Posterior cingulate gyrus (tissue), 11 donors: ENCODE measurements at regions not wholly inside any gene's neighbourhood (a gene's known extent, or its start where the extent isn't known, plus 50 kb on each side); places are given as distances from the start of the nearest gene placed in this dataset.
A peak's percentile ranks its signal among the peaks of the same experiment; 100 is the strongest.
"Not testable (repeated sequence)": the region's sequence is repeated elsewhere in the genome, so short reads cannot be mapped to it uniquely, and the experiment has no call there.

Experiments used
- DNase-seq, 10 donors: peaks; one replicate each; pipeline versions ENCODE4 v3.0.0 to v3.0.0-alpha.2; 2020 to 2021; ENCODE audit warnings: mixed read lengths in 3 of 10
- intact Hi-C: fragments of 100-400 bp; cut with DNase I; formaldehyde crosslinking; loops from one replicate; pipeline ENCODE4 v1.15.1; 2023

- DNase-seq = no peak
- intact Hi-C loops = no loop called here
Observed at GRCh38 chr2:147348931-147349555, 495.8 kb upstream of the ACVR2A start.

- intact Hi-C loops = no loop called here
- DNase-seq = no peak
Observed at GRCh38 chr2:147346142-147346541, 498.7 kb upstream of the ACVR2A start.

- DNase-seq = no peak
- intact Hi-C loops = no loop called here
Observed at GRCh38 chr2:147345246-147345645, 499.6 kb upstream of the ACVR2A start.

- intact Hi-C loops = no loop called here
- DNase-seq = no peak
Observed at GRCh38 chr2:147342329-147342728, 502.5 kb upstream of the ACVR2A start.

- DNase-seq = no peak
- intact Hi-C loops = no loop called here
Observed at GRCh38 chr2:147331790-147332419, 512.9 kb upstream of the ACVR2A start.

- intact Hi-C loops = no loop called here
Observed at GRCh38 chr2:147330925-147331324, 513.9 kb upstream of the ACVR2A start.

GRCh38 chr2:147327613-147328012, 517.2 kb upstream of the ACVR2A start:
- no peak for DNase-seq
- intact Hi-C loops = no loop called here

More at GRCh38 chr2:147330925-147331324, 513.9 kb upstream of the ACVR2A start:
- no peak for DNase-seq

- no peak for DNase-seq
- intact Hi-C loops = no loop called here
Observed at GRCh38 chr2:147325990-147326389, 518.8 kb upstream of the ACVR2A start.

- DNase-seq = no peak
- intact Hi-C loops = no loop called here
Observed at GRCh38 chr2:147320146-147320545, 524.7 kb upstream of the ACVR2A start.

- intact Hi-C loops = no loop called here
- peak in 1 of 10 donors; percentile 31 for DNase-seq
Observed at GRCh38 chr2:147311058-147311430, 533.8 kb upstream of the ACVR2A start.

- DNase-seq = no peak
- intact Hi-C loops = no loop called here
Observed at GRCh38 chr2:147310335-147311057, 534.3 kb upstream of the ACVR2A start.

GRCh38 chr2:147297820-147298219, 547.0 kb upstream of the ACVR2A start:
- DNase-seq = no peak
- intact Hi-C loops = no loop called here

- intact Hi-C loops = no loop called here
- no peak for DNase-seq
Observed at GRCh38 chr2:147294825-147295392, 549.9 kb upstream of the ACVR2A start.

GRCh38 chr2:147293991-147294824, 550.6 kb upstream of the ACVR2A start:
- DNase-seq = no peak
- intact Hi-C loops = no loop called here

GRCh38 chr2:147288131-147288530, 556.7 kb upstream of the ACVR2A start:
- no peak for DNase-seq
- intact Hi-C loops = no loop called here

- no peak for DNase-seq
- intact Hi-C loops = no loop called here
Observed at GRCh38 chr2:147275943-147276342, 568.9 kb upstream of the ACVR2A start.

GRCh38 chr2:147273628-147274027, 571.2 kb upstream of the ACVR2A start:
- intact Hi-C loops = no loop called here
- no peak for DNase-seq

GRCh38 chr2:147273106-147273505, 571.7 kb upstream of the ACVR2A start:
- intact Hi-C loops = no loop called here
- no peak for DNase-seq

- intact Hi-C loops, DNase-seq: not testable (repeated sequence)
Observed at GRCh38 chr2:147269581-147269980, 575.2 kb upstream of the ACVR2A start.

GRCh38 chr2:147260241-147260640, 584.6 kb upstream of the ACVR2A start:
- intact Hi-C loops = no loop called here
- no peak for DNase-seq

GRCh38 chr2:147255812-147256211, 589.0 kb upstream of the ACVR2A start:
- intact Hi-C loops = no loop called here
- DNase-seq = peak; percentile 17 to 88 (median 54)
